Hindlimb muscle (tissue), 1 donor: ENCODE measurements at regions not wholly inside any gene's neighbourhood (a gene's known extent, or its start where the extent isn't known, plus 50 kb on each side); places are given as distances from the start of the nearest gene placed in this dataset.
"Not testable (repeated sequence)": the region's sequence is repeated elsewhere in the genome, so short reads cannot be mapped to it uniquely, and the experiment has no call there.

Experiments
- DNase-seq: peaks from one replicate; pipeline ENCODE4 v3.0.0-alpha.2; 2013

DNA sequence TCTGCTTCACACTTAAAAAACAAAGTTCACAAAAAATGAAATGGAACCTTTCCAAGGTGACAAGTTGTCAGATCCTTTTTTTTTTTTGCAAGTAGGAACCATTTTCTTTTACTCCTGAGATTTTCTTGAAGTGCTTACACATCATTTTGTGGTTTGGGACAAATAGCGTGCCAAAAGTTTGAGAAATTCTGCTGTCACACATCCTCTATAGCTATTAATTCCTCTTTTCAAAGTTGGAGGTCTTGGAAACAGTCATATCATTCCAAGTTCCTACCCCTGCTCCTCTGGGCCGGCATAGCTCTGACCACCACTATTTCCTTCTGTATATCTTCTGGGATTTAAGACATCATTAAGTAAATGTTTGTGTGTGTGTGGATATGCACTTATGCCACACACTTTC lies 421.6 kb upstream of the SLC10A2 start:
- no peak for DNase-seq

DNA sequence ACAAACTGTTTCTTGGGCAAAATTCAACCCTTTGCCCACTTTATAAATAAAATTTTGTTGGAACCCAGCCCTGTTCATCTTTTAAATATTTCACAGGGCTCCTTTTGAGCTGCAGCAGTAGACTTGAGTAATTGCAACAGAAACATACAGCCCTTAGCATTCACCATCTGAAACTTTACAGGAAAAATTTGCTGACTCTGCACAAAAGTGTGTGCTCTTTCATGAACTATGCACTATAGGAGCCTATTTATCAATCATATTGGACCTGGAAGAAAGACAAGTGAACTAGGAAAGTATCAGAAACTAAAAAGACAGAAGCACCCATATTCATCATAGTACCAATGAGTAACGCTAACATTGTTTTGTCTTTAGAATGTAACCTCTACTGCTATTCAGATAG lies 406.9 kb upstream of the SLC10A2 start:
- no peak for DNase-seq

DNA sequence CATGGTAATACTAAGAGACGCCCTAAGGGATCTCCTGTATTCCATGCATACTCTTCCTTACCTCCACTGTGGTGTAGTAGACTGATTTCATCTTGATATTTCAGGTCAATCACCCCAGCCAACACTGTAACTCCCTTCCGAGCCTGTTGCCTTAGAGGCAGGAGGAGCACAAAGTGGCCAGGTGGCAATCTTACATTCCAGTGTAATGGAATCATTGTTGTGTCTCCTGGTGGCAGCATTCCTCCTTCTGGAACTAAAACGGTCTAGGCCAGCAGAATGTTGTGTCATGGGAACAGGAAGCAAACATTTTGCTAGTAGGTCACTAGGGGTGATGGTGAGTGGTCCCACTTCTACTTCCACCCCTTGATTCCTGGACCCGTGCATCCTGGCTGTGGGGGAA lies 405.7 kb upstream of the SLC10A2 start:
- DNase-seq: no peak

DNA sequence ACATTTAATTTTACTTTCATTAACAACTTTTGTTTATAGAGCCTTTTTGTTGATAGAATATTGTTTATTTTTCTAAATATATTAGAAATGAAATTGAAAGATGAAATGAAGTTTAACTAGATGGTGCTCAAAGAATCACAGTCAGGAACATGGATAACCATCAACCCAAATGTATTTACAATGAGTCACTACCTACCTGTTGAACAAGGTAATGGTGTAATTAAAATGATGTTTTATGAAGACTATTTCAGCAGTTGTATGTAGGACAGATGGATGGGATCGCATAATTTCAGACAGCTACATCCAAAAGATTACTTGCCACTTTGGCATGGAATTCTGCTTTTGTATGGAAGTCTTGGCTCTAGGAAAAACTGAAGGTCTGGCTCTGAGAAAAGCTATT lies 403.6 kb upstream of the SLC10A2 start:
- no peak for DNase-seq

DNA sequence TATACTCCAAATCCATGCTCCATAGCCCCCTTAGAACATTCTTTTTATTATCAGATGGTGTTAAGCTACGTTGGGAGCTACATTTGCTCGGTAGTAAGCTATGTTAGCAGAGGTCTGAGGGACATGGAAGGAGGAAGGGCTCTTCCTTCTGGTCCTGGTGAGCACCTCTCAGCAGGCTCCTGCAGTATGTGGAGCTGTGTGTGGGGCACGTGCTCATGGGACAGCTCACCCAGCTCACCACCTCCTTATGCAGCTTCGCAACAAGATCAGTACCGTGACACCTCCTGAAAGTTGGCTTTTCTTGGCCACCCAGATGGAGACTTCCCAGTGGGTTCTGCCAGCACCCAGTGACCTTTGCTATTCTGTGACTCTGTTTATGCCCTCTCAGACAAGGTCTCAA lies 400.5 kb upstream of the SLC10A2 start:
- DNase-seq: no peak

DNA sequence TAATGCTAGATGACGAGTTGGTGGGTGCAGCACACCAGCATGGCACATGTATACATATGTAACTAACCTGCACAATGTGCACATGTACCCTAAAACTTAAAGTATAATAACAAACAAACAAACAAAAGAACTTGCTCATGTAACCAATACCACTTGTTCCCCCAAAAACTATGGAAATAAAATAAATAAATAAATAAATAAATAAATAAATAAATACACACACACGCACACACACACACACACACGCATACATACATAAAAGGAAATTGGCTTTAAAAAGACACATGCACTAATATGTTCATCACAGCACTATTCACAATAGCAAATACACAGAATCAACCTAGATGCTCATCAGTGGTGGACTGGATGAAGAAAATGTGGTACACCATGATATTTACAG lies 394.0 kb upstream of the SLC10A2 start:
- DNase-seq: not testable (repeated sequence)

DNA sequence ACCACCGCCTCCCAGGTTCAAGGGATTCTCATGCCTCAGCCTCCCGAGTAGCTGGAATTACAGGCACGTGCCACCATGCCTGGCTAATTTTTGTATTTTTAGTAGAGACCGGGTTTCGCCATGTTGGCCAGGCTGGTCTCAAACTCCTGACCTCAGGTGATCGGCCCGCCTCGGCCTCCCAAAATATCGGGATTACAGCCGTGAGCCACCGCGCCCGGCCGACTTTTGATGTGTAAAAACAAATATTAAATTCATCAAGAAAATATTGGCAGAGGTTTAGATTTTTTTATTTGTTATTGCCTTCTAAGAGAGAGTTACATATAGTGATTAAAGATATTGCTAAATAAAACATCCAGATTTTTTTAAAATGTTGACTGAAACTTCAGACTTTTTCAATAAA lies 390.8 kb upstream of the SLC10A2 start:
- DNase-seq: not testable (repeated sequence)

DNA sequence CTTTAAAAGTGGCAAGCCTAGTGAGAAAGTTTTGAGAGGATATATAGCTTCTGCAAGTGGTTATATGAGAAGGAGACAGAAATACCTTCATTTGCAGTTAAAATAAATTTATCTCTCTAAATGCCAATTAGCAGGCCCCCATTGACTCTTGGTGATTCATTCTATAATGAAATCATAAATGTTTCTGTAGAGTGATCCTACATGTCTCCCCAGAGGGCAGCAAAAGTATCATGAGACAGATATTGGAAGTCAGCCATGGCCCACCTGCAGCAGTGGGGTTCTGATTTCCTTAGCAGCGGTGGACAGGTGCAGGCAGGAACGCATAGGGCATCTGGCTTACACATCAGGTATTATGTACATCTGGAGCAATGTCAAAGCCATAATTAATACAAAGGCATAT lies 385.4 kb upstream of the SLC10A2 start:
- DNase-seq: no peak

DNA sequence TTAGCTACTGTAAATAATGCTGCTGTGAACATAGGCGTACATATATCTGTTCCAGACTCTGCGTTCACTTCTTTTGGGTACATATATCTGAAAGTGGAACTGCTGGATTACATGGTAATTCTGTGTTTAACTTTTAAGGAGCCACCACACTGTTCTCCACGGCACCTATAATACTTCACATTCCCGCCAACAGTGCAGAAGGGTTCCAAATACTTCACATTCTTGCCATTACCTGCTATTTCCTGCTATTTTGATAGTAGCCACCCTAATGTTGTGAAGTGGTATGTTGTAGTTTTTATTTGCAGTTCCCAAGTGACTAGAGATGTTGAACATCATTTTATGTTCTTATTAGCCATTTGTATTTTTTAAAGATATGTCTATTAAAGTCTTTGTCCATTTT lies 377.4 kb upstream of the SLC10A2 start:
- DNase-seq: no peak

DNA sequence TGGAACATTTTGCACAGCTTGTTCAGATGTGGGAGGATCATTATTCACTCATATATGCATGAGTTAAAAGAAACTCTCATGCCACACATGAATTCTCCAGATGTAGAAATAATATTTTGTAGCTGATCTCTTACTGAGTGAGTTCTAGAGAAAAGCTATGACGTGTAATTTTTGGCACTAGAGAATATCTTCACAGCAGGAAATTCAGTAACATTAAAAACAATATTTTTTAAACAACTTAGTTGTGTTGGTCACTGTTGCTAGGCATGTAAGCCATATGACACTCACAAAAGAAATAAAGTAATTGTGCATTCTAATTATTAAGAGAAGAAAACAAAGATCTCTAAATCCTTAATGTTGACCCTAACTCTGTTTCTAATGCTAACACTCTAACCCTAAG lies 371.4 kb upstream of the SLC10A2 start:
- DNase-seq: peak; percentile 8

DNA sequence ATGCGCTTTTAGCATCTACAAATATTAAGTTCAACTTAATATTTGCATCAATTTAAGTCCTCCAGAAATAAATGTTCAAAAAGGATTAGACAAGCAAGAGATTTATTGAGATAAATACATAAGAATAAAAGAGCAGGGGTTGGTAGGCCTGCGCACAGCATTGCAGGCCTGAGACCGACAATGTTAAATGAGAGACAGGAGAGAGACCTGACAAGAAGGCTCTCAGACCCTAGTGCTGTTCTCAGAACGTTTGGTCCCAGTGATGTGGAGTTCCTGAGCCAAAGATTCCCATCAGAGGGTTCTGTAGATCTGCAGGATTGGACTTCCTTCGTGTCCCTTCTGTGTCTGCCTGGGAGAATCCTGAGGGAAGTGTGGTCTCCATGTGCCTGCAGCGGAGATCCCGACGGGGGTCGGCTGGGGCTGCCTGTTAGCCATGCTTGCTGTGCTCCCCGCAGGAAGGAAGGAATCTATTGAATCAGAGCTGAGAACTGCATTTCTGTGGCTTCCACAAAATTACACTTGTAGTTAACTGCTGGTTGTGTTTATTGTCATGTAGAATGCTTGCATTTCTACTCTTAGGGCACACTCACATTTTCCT lies 369.9 kb upstream of the SLC10A2 start:
- no peak for DNase-seq

DNA sequence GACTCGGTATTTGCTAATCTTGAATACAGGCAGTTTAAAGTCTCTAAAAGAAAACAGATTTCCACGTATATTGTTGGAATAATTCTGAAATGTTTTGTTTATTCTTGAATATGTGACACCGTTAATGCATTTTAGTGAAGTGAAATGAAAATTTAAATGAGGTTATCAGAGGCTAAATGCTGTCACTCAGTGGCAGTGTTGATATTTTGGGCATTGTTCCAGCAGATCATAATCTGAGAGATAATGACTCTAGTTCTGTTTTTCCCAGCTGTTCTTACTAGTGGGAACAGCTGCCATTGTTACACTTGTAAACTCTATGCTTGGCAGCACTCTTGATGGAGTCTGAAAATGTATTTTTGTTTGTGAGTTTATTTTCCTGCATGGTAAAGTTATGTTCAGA lies 365.6 kb upstream of the SLC10A2 start:
- no peak for DNase-seq

DNA sequence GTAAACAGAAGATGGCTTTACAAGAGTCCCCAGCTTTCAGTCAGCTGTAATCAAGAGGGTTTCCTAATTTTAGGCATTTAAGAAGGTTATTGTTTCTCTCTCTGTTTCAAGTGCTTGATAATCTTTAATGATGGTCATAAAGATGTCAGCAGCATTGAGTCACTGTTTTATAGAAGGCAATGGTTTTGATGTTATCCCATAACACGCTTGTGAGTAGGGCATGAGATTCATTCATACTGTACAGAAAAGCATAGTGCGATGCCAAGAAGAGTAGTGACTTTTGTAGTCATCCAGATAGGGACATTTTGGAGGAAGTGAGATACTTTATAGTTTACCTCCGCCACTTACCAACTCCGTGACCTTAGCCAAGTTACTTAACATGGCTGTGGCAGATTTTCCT lies 364.2 kb upstream of the SLC10A2 start:
- no peak for DNase-seq

DNA sequence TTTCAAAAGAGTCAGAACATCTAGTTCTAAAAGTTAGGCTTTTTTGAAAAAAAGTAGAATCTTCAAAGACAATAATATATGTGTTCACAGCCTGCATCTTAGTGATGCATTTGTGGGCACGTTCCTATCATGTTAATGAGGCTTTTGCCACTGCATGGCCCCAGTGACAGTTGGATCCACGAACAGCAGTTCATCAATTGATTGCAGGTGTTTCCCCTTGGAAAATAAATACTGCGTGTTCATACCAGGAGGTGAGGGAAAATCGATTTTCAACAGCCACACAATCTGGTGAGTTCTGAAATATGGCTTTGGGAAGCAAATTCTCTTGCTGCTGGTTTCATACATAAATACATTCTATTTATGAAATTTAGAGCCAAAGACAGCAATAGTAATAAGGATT lies 343.8 kb upstream of the SLC10A2 start:
- DNase-seq: no peak

DNA sequence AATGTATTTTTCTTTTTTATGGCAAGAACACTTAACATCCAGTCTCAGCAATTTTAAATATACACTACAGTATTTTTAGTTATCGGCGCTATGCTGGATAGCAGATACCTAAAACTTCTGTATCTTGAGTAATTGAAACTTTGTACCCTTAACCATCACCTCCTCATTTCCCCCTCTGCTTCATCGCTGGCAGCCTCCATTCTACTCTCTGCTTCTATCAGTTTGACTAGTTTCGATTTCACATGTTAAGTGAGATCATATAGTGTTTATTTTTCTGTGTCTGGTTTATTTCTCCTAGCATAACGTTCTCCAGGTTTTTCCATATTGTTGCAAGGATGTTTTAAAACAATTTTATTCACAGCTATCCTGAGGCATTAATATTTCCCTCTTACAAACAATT lies 340.8 kb upstream of the SLC10A2 start:
- DNase-seq: no peak

DNA sequence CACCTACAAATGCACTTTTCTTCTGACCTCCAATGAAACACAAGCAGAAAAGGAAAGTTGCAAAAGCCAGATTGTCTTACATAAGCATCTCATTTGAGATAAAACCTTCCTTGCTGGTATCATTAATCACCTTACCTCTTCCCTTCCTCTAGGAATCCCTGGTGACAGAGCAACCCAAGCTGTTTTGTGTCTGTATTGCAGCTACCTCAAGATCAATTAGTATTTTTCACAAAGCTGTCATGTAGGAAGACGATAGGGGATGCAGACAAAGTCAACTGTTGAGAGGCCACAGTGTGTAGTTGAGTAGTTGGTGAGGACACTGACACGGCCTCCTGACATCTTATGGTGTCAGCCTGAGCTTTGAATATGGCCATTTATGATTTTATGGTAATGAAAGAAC lies 339.1 kb upstream of the SLC10A2 start:
- DNase-seq: no peak

DNA sequence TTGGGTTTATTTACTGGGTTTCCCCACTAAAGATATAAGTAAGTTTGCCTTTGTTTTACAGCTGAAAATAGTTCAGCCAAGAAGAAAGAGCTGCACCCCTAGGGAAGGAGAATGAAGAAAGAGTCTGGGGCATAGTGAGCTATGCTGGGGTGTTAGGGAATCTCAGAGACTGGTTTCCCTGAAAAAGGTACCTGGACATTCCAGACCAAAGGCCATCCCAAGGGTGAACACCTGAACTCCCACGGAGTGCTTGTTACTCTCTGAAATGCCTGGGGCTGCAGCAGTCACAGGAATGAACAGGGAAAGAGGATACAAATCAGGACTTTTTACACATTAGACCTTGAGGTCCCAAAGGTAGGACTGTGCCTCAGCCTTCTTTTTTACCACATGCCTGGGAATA lies 337.6 kb upstream of the SLC10A2 start:
- no peak for DNase-seq

DNA sequence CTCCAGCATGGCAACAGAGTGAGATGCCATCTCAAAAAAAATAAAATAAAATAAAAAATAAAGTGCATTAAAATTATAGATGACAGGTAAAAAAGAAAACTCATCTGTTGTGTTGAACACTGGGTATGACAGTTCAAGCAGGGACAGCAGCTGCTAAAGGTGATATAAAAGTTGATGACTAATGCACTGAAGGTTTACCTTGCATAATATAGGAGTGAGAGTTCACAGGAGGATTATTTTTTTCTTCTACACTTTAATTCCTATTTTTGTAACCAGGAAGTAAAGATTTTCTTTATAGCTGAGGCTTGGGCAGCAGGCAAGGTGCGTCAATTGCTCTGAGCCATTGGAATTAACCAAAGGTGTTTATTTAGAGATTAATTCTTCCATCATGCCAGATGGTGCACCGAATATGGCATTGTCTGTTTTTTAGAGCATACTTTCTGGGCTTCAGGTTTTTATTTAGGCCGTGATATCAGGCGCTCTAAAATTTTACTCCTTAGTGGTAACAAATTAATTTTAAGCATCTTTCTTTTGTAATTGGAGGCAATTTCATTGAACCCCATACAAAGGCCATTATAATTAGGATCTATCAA lies 337.0 kb upstream of the SLC10A2 start:
- DNase-seq: no peak

DNA sequence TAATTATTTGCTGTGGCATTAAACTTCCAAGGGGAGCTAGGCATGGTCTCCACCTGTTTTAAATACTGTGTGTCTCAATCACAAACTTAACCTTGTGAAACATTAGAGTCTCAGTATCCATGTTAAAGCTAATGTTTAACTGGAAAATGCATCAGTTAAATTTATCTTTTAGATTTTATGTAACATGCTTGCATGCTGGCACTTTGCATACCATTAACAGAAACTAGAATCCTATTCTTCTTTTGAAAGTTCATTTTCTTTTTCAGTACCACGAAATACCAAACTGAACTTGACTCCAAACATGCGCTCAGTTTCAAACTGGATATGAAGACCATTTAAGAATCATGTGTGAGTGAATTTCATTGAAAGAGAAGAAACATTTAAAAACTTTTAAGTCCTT lies 328.9 kb upstream of the SLC10A2 start:
- DNase-seq: no peak

DNA sequence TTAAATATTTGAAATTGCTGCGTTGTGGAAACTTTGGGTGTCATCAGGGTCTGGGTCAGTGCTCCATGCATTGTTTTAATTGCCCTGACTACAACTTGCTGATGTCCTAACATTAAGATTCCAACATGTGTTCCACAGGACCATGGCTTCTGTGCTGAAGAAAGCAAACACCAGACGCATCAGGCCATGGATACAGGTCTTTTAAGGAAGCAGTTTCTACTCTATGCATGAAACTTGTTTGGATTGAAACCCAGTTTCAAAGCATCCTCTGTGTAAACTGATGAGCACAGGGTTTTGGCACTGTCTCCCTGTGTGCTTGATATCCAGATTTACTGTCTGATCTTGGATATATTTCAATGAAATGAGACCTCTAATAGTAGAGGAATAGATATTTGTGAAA lies 328.4 kb upstream of the SLC10A2 start:
- DNase-seq: no peak

DNA sequence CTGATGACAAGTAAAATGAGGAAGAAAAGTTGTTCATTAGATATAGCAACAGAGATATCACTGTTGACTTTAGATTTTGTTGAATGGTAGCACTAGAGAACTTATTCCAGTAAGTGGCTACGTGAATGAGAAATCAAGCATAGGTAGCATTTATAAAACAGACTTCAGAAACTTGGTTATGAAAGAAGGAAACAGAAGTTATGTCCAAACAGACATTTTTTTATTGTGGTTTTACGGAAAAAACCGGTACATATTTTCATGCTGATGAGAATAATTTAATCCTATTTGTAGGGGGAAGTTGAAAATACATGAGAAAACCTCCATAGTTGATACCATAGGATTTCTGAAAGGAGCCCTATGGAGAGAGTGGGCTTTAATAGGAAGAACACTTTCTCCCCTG lies 325.7 kb upstream of the SLC10A2 start:
- no peak for DNase-seq

DNA sequence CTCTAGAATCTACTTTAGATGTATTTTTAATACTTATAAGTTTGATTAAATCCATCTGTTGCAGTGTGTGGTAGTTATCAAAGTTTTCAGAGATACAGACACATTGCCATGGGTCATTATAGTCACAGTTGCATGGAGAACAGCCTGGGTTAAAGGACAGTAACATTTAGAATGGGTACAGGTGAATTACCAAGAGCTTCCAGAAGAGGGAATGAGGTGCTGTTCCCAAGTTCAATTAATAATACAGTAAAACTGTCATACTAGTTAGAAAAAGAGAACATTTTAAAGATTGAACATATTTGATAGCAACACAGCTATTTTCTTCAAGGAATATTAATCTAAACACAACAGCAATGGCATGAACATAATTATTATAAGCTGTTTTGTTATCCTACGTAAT lies 322.6 kb upstream of the SLC10A2 start:
- DNase-seq: no peak

DNA sequence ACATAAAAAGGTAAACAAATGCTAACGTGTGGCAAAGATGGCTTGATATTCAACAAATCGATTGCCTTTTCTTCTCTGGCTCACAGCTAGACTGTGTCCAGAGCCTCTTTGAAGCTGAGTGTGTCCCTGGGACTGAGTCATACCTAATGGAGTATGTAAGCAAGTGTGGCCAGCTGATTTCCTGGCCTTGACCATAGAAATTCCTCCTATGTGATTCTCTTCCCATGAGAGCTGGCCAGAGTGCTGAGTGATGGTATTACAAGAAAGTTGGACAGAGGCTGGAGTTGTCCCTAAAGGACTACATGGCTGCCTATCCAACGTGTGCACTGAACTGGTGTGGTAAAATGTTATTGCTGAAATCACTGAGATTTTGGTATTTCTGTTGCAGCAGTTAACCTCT lies 320.1 kb upstream of the SLC10A2 start:
- DNase-seq: no peak

DNA sequence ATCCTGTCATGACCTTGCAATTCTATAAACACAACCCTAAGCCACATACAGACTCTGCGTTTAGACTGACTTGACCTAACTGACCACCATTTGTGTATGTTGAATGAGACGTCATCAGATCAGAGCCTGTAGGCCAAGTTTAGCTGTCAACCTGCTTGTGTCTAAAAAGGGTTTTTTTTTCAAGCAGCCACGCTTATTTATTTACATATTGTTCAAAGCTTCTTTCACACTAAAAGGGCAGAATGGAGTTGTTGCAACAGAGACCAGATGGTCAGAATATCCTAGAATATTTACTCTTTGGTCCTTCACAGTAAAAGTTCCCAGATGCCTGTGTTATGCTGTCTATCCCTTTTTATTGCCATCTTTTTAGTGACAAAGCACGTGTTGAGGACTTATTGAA lies 307.7 kb upstream of the SLC10A2 start:
- DNase-seq: no peak

DNA sequence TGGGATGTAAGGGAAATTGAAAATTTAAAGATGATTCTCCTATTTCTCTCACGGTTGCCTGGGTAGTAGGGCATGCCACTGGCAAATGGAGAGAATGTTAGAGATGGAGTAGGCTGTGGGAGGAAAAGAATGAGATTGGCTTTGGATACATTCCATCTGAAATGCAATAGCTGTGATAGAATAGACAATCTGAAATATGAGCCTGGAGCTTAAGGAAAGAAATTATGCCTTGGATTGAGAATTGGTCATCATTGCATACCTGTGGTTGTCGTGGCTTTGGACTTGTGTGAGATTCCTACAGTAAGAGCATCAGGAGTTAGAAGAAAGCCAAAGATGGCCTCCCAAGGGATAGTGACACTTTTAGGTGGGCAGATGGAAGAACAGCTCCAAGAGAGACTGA lies 305.1 kb upstream of the SLC10A2 start:
- DNase-seq: no peak
